Erythroblast (primary cell): ENCODE measurements at regions not wholly inside any gene's neighbourhood (a gene's known extent, or its start where the extent isn't known, plus 50 kb on each side); places are given as distances from the start of the nearest gene placed in this dataset.

ENCODE experiments used
- GATA1 ChIP-seq: IDR thresholded peaks from 2 replicates; pipeline ENCODE4 v1.6.1; 2011; ENCODE audit warnings: low read depth, mild to moderate bottlenecking, control low read depth, low read length, moderate library complexity
- POLR2A ChIP-seq: IDR thresholded peaks from 2 replicates; pipeline ENCODE4 v1.6.1; 2011; ENCODE audit warnings: mild to moderate bottlenecking, low read length

GRCh38 chr4:77327151-77327550, 170.1 kb downstream of the CCNG2 start:
- no peak for TF ChIP-seq POLR2A
- no peak for TF ChIP-seq GATA1
